ENCODE measurements at regions not wholly inside any gene's neighbourhood (a gene's known extent, or its start where the extent isn't known, plus 50 kb on each side); places are given as distances from the start of the nearest gene placed in this dataset.
"Not testable (repeated sequence)": the region's sequence is repeated elsewhere in the genome, so short reads cannot be mapped to it uniquely, and the experiment has no call there.

GRCh38 chr1:168408539-168408865, 127.8 kb downstream of the TBX19 start:
- Histone ChIP-seq H3K4me3 (ENCODE audit: severe bottlenecking) (no peak overlapping the region), H3K9me3 (ENCODE audit: severe bottlenecking) (no peaks in the 10 kb centered on the region), H3K27me3 (ENCODE audit: insufficient read depth, poor library complexity, severe bottlenecking) (no peaks in the 10 kb centered on the region), H3K27ac (ENCODE audit: poor library complexity, severe bottlenecking) (peak overlapping the region; percentile 56), H3K4me1 (ENCODE audit: insufficient read depth, poor library complexity, severe bottlenecking) (peaks cover 21% of the 10 kb centered on the region), H3K36me3 (ENCODE audit: low read depth) (no peaks in the 10 kb centered on the region)
- DNase-seq (ENCODE audit: low spot score) (no peak), ATAC-seq (ENCODE audit: low read depth) (peak; percentile 57)
- TF ChIP-seq CTCF (IDR thresholded peaks at IDR 0.05; ENCODE audit: poor library complexity, severe bottlenecking): no peak

- DNase-seq (ENCODE audit: low spot score): no peak
- Histone ChIP-seq H3K4me1 (ENCODE audit: insufficient read depth, poor library complexity, severe bottlenecking) (peaks cover 21% of the 10 kb centered on the region), H3K4me3 (ENCODE audit: severe bottlenecking) (no peak overlapping the region), H3K27ac (ENCODE audit: poor library complexity, severe bottlenecking) (peak overlapping the region; percentile 56), H3K36me3 (ENCODE audit: low read depth) (no peaks in the 10 kb centered on the region), H3K9me3 (ENCODE audit: severe bottlenecking) (no peaks in the 10 kb centered on the region), H3K27me3 (ENCODE audit: insufficient read depth, poor library complexity, severe bottlenecking) (no peaks in the 10 kb centered on the region)
- TF ChIP-seq CTCF (IDR thresholded peaks at IDR 0.05; ENCODE audit: poor library complexity, severe bottlenecking): no peak
- peak; percentile 24; the same call in 2 of the 3 replicates for ATAC-seq (ENCODE audit: low read depth)
Measured at GRCh38 chr1:168407832-168408538, 127.3 kb downstream of the TBX19 start.

GRCh38 chr1:168405906-168406549, 125.4 kb downstream of the TBX19 start:
- no peak overlapping the region for H3K27ac ChIP-seq (ENCODE audit: poor library complexity, severe bottlenecking)
- TF ChIP-seq CTCF (IDR thresholded peaks at IDR 0.05; ENCODE audit: poor library complexity, severe bottlenecking): no peak
- no peaks in the 10 kb centered on the region for H3K27me3 ChIP-seq (ENCODE audit: insufficient read depth, poor library complexity, severe bottlenecking)
- DNase-seq (ENCODE audit: low spot score): no peak
- H3K36me3 ChIP-seq (ENCODE audit: low read depth): no peaks in the 10 kb centered on the region
- no peak for ATAC-seq (ENCODE audit: low read depth)
- no peak overlapping the region for H3K4me3 ChIP-seq (ENCODE audit: severe bottlenecking)
- H3K9me3 ChIP-seq (ENCODE audit: severe bottlenecking): no peaks in the 10 kb centered on the region
- H3K4me1 ChIP-seq (ENCODE audit: insufficient read depth, poor library complexity, severe bottlenecking): peaks cover 21% of the 10 kb centered on the region

GRCh38 chr1:168403140-168403539, 122.5 kb downstream of the TBX19 start:
- Histone ChIP-seq H3K27ac (ENCODE audit: poor library complexity, severe bottlenecking) (no peak overlapping the region), H3K4me1 (ENCODE audit: insufficient read depth, poor library complexity, severe bottlenecking) (peaks cover 6% of the 10 kb centered on the region), H3K27me3 (ENCODE audit: insufficient read depth, poor library complexity, severe bottlenecking) (no peaks in the 10 kb centered on the region), H3K4me3 (ENCODE audit: severe bottlenecking) (no peak overlapping the region), H3K36me3 (ENCODE audit: low read depth) (no peaks in the 10 kb centered on the region), H3K9me3 (ENCODE audit: severe bottlenecking) (no peaks in the 10 kb centered on the region)
- no peak for TF ChIP-seq CTCF (IDR thresholded peaks at IDR 0.05; ENCODE audit: poor library complexity, severe bottlenecking)
- DNase-seq (ENCODE audit: low spot score) (no peak), ATAC-seq (ENCODE audit: low read depth) (no peak)

GRCh38 chr1:168402466-168402865, 121.8 kb downstream of the TBX19 start:
- H3K27ac ChIP-seq (ENCODE audit: poor library complexity, severe bottlenecking); H3K4me3 ChIP-seq (ENCODE audit: severe bottlenecking); ATAC-seq (ENCODE audit: low read depth); H3K27me3 ChIP-seq (ENCODE audit: insufficient read depth, poor library complexity, severe bottlenecking); H3K36me3 ChIP-seq (ENCODE audit: low read depth); H3K9me3 ChIP-seq (ENCODE audit: severe bottlenecking); DNase-seq (ENCODE audit: low spot score); H3K4me1 ChIP-seq (ENCODE audit: insufficient read depth, poor library complexity, severe bottlenecking): not testable (repeated sequence)

Measured in RWPE2 (cell line).